H1 (cell line): ENCODE measurements at regions not wholly inside any gene's neighbourhood (a gene's known extent, or its start where the extent isn't known, plus 50 kb on each side); places are given as distances from the start of the nearest gene placed in this dataset.
A peak's percentile ranks its signal among the peaks of the same experiment; 100 is the strongest.

ENCODE experiments used
- CTCF ChIA-PET: fragments of 300-600 bp; sonication (Branson Sonifier 250); formaldehyde crosslinking; loops from one replicate; lab custom pipeline; 2021; ENCODE audit not compliant: partially characterized antibody; lab: Charles Lee
- POLR2A ChIA-PET: fragments of 300-600 bp; sonication (Branson Sonifier 250); formaldehyde crosslinking; loops from one replicate; lab custom pipeline; 2021; ENCODE audit warnings: inconsistent platforms; ENCODE audit not compliant: partially characterized antibody; lab: Charles Lee
- DNase-seq, 2 experiments: peaks; one replicate each; pipeline versions ENCODE4 v3.0.0 to v3.0.0-alpha.2; 2010 to 2022; ENCODE audit warnings: low spot score in 2 of 2, low read depth in 1 of 2, mixed read lengths in 1 of 2
- FAIRE-seq: peaks from 2 replicates; lab custom pipeline; 2011; peaks lifted over from hg19 to GRCh38; lab: Jason Lieb, UNC
- H2AFZ ChIP-seq: 2 replicates; pipeline ENCODE4 v1.8.1; 2012; ENCODE audit warnings: low read length, inconsistent platforms
- H2AK5ac ChIP-seq: 2 replicates; pipeline ENCODE4 v1.6.1; 2013; ENCODE audit warnings: low read depth, low read length
- H2BK120ac ChIP-seq: replicated peaks from 2 replicates; pipeline ENCODE3; 2013; ENCODE audit warnings: low read depth, low read length, inconsistent platforms
- H2BK12ac ChIP-seq: 2 replicates; pipeline ENCODE4 v1.6.1; 2013; ENCODE audit warnings: low read depth, low read length
- H2BK15ac ChIP-seq: 2 replicates; pipeline ENCODE4 v1.6.1; 2013; ENCODE audit warnings: low read length
- H2BK20ac ChIP-seq: 2 replicates; pipeline ENCODE4 v1.6.1; 2013; ENCODE audit warnings: low read length
- H2BK5ac ChIP-seq: 2 replicates; pipeline ENCODE4 v1.6.1; 2013; ENCODE audit warnings: low read depth, low read length
- H3K14ac ChIP-seq: 2 replicates; pipeline ENCODE4 v1.6.1; 2013; ENCODE audit warnings: inconsistent platforms; ENCODE audit not compliant: insufficient read length
- H3K18ac ChIP-seq: 2 replicates; pipeline ENCODE4 v1.6.1; 2013; ENCODE audit warnings: low read length; ENCODE audit errors: extremely low read depth
- H3K23ac ChIP-seq: 2 replicates; pipeline ENCODE4 v1.6.1; 2013; ENCODE audit warnings: inconsistent platforms; ENCODE audit not compliant: insufficient read length
- H3K23me2 ChIP-seq: 2 replicates; pipeline ENCODE4 v1.6.1; 2013; ENCODE audit warnings: low read depth, low read length
- H3K27ac ChIP-seq: 2 replicates; pipeline ENCODE4 v1.6.1; 2011; ENCODE audit warnings: low read depth, low read length, inconsistent platforms
- H3K27me3 ChIP-seq, 4 experiments: replicated peaks in 1 of 4; 1 replicate in 1 of 4; 2 replicates in 3 of 4; pipeline versions ENCODE4 v1.6.1 to v1.8.1; 2011 to 2013; ENCODE audit warnings: low read length in 3 of 4, mild to moderate bottlenecking in 3 of 4, inconsistent platforms in 2 of 4, mixed read lengths in 2 of 4, moderate library complexity in 1 of 4; ENCODE audit not compliant: control insufficient read depth in 3 of 4, insufficient read depth in 3 of 4; ENCODE audit errors: extremely low read depth in 1 of 4
- H3K36me3 ChIP-seq, 4 experiments: 2 replicates each; pipeline versions ENCODE4 v1.6.1 to v1.8.1; 2011 to 2013; ENCODE audit warnings: mild to moderate bottlenecking in 4 of 4, low read length in 3 of 4, moderate library complexity in 2 of 4, control low read depth in 1 of 4, inconsistent platforms in 1 of 4; ENCODE audit not compliant: insufficient read depth in 4 of 4, control insufficient read depth in 2 of 4
- H3K4ac ChIP-seq: replicated peaks from 2 replicates; pipeline ENCODE3; 2013; ENCODE audit warnings: low read length, low read depth, mixed read lengths, inconsistent platforms; ENCODE audit not compliant: insufficient read length
- H3K4me1 ChIP-seq, 4 experiments: replicated peaks in 1 of 4; 1 replicate in 1 of 4; 2 replicates in 3 of 4; pipeline versions ENCODE4 v1.6.1 to v1.8.1; 2011 to 2013; ENCODE audit warnings: low read length in 3 of 4, inconsistent platforms in 2 of 4, mixed read lengths in 1 of 4; ENCODE audit not compliant: insufficient read depth in 4 of 4, control insufficient read depth in 3 of 4
- H3K4me2 ChIP-seq, 2 experiments: 2 replicates each; pipeline versions ENCODE4 v1.6.1 to v1.8.1; 2011 to 2013; ENCODE audit warnings: low read depth in 2 of 2, low read length in 2 of 2, control low read depth in 1 of 2, inconsistent platforms in 1 of 2, mild to moderate bottlenecking in 1 of 2; ENCODE audit not compliant: insufficient read depth in 1 of 2
- H3K4me3 ChIP-seq, 4 experiments: fragments of 200-600, 300-600 bp in 1 of 4; sonication (generic), shearing (Covaris generic), sonication (Bioruptor Twin) in 1 of 4; 2 replicates each; pipeline versions ENCODE4 v1.5.1 to v1.8.1; 2011 to 2016; ENCODE audit warnings: low read length in 4 of 4, low read depth in 3 of 4, control low read depth in 2 of 4, inconsistent platforms in 2 of 4, mild to moderate bottlenecking in 2 of 4, mixed read lengths in 1 of 4, moderate library complexity in 1 of 4; ENCODE audit not compliant: insufficient read depth in 2 of 4; ENCODE audit errors: extremely low read depth in 1 of 4
- H3K56ac ChIP-seq: replicated peaks from 2 replicates; pipeline ENCODE3; 2013; ENCODE audit warnings: low read depth, mild to moderate bottlenecking, mixed read lengths, low read length, inconsistent platforms; ENCODE audit not compliant: insufficient read length
- H3K79me1 ChIP-seq: 2 replicates; pipeline ENCODE4 v1.6.1; 2013; ENCODE audit warnings: low read depth, low read length, control low read depth
- H3K79me2 ChIP-seq, 2 experiments: 2 replicates each; pipeline versions ENCODE4 v1.6.1 to v1.8.1; 2012 to 2013; ENCODE audit warnings: low read length in 2 of 2, mild to moderate bottlenecking in 2 of 2, inconsistent platforms in 1 of 2; ENCODE audit not compliant: insufficient read depth in 2 of 2, control insufficient read depth in 1 of 2
- H3K9ac ChIP-seq, 4 experiments: replicated peaks in 1 of 4; 1 replicate in 1 of 4; 2 replicates in 3 of 4; pipeline versions ENCODE4 v1.6.1 to v1.8.1; 2011 to 2013; ENCODE audit warnings: low read depth in 3 of 4, low read length in 3 of 4, control low read depth in 2 of 4, mild to moderate bottlenecking in 2 of 4, moderate library complexity in 2 of 4, inconsistent platforms in 1 of 4; ENCODE audit errors: extremely low read depth in 1 of 4
- H3K9me3 ChIP-seq, 2 experiments: 2 replicates each; pipeline versions ENCODE4 v1.6.1 to v1.8.1; 2012 to 2013; ENCODE audit warnings: mild to moderate bottlenecking in 2 of 2, moderate library complexity in 2 of 2, control low read depth in 1 of 2, inconsistent platforms in 1 of 2, low read depth in 1 of 2, low read length in 1 of 2, mixed read lengths in 1 of 2; ENCODE audit not compliant: insufficient read depth in 2 of 2
- H4K20me1 ChIP-seq, 2 experiments: replicated peaks in 1 of 2; 2 replicates each; pipeline versions ENCODE3 to v1.8.1; 2011 to 2013; ENCODE audit warnings: inconsistent platforms in 2 of 2, low read length in 2 of 2, mild to moderate bottlenecking in 1 of 2; ENCODE audit not compliant: insufficient read depth in 2 of 2, control insufficient read depth in 1 of 2
- H4K5ac ChIP-seq: 2 replicates; pipeline ENCODE4 v1.6.1; 2013; ENCODE audit warnings: low read length, low read depth, mixed read lengths, inconsistent platforms; ENCODE audit not compliant: insufficient read length
- H4K8ac ChIP-seq: 2 replicates; pipeline ENCODE4 v1.8.0; 2013; ENCODE audit warnings: mild to moderate bottlenecking, moderate library complexity, low read length, inconsistent platforms; ENCODE audit not compliant: insufficient read depth; ENCODE audit errors: extremely low read depth
- H4K91ac ChIP-seq: replicated peaks from 2 replicates; pipeline ENCODE3; 2013; ENCODE audit warnings: low read length, mixed read lengths, inconsistent platforms; ENCODE audit not compliant: insufficient read length
- BACH1 ChIP-seq: IDR thresholded peaks from 2 replicates; pipeline ENCODE4 v1.6.1; 2012; ENCODE audit warnings: low read length, improper control_type of control experiment
- BCL11A ChIP-seq, 2 experiments: IDR thresholded peaks; one replicate each; pipeline ENCODE4 v1.6.1; 2011; ENCODE audit warnings: low read depth in 2 of 2, low read length in 2 of 2, mild to moderate bottlenecking in 2 of 2
- CEBPB ChIP-seq: IDR thresholded peaks from 2 replicates; pipeline ENCODE4 v1.6.1; 2012; ENCODE audit warnings: low read depth, low read length
- CTBP2 ChIP-seq: IDR thresholded peaks from 2 replicates; pipeline ENCODE4 v1.7.0; 2011; ENCODE audit warnings: borderline replicate concordance, mild to moderate bottlenecking, moderate library complexity, mixed read lengths, low read length; ENCODE audit not compliant: insufficient read depth, insufficient read length
- GABPA ChIP-seq: IDR thresholded peaks from 2 replicates; pipeline ENCODE4 v1.6.1; 2011; ENCODE audit warnings: mild to moderate bottlenecking, low read length, moderate library complexity, borderline replicate concordance; ENCODE audit not compliant: insufficient read depth
- GTF2F1 ChIP-seq: IDR thresholded peaks from 2 replicates; pipeline ENCODE4 v1.6.1; 2012; ENCODE audit warnings: low read depth, low read length, improper control_type of control experiment, borderline replicate concordance
- HDAC2 ChIP-seq, 2 experiments: fragments of 300-600 bp in 1 of 2; sonication (generic) in 1 of 2; IDR thresholded peaks; 2 replicates each; pipeline ENCODE4 v1.6.1; 2011 to 2012; ENCODE audit warnings: low read depth in 2 of 2, low read length in 2 of 2, mild to moderate bottlenecking in 2 of 2, moderate library complexity in 2 of 2, borderline replicate concordance in 1 of 2, inconsistent platforms in 1 of 2
- KDM4A ChIP-seq: IDR thresholded peaks from one replicate; pipeline ENCODE4 v1.7.1; 2012; ENCODE audit warnings: low read depth, mild to moderate bottlenecking, moderate library complexity, low read length, inconsistent platforms; ENCODE audit not compliant: severe bottlenecking
- POLR2AphosphoS5 ChIP-seq: IDR thresholded peaks from 2 replicates; pipeline ENCODE4 v1.6.1; 2011; ENCODE audit warnings: low read depth, low read length
- RFX5 ChIP-seq: IDR thresholded peaks from 2 replicates; pipeline ENCODE4 v1.6.1; 2011; ENCODE audit warnings: low read depth, low read length, improper control_type of control experiment, borderline replicate concordance
- SRF ChIP-seq: IDR thresholded peaks from 2 replicates; pipeline ENCODE4 v1.6.1; 2011; ENCODE audit warnings: mild to moderate bottlenecking, low read depth, low read length, moderate library complexity
- TCF12 ChIP-seq: IDR thresholded peaks from 2 replicates; pipeline ENCODE4 v1.6.1; 2011; ENCODE audit warnings: low read depth, mild to moderate bottlenecking, low read length
- ZNF274 ChIP-seq: IDR thresholded peaks from 2 replicates; pipeline ENCODE4 v1.7.0; 2012; ENCODE audit warnings: low read length, borderline replicate concordance; ENCODE audit errors: extremely low read depth
- WGBS, 2 experiments: shearing (Covaris generic) in 1 of 2; methylation state at CpG; one replicate each; pipeline versions ENCODE4 v1.1.6 to v1.1.7; 2013 to 2015; ENCODE audit warnings: low lambda C conversion rate in 2 of 2, mixed read lengths in 2 of 2, inconsistent platforms in 1 of 2, low coverage in 1 of 2, missing lambda C conversion rate in 1 of 2; ENCODE audit not compliant: insufficient replicate concordance in 2 of 2, insufficient coverage in 1 of 2, insufficient read length in 1 of 2; ENCODE audit errors: extremely low coverage in 1 of 2, missing lambda C conversion rate in 1 of 2; 5-methylcytosine and 5-hydroxymethylcytosine counted together
- TF ChIP-seq, protein P1 (sequence below): IDR thresholded peaks from 2 replicates; pipeline ENCODE4 v1.6.1; 2012; ENCODE audit warnings: inconsistent platforms

DNA sequence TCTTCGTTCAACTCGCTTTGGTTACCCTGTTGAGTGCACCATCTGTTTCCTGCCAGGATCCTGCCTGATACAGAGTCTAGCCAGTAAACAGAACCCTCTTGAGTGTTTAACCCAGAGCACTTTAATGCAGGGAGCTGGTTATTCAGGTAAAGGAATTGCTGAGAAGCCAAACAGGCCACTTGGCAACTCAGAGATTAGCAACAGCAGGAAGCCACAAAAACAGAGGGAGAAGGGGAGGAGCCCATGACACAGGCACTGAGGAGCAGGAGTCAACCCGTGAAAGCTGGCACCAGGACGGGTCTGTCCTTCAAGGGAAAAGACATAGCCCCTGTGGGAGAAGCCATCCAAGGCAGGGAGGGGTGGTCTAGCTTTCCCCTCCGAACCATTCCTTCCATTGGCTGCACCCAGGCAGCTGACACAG lies 641.4 kb downstream of the ZNF674 start:
- H3K79me2 ChIP-seq, result no peaks in the 10 kb centered on the region
- no peaks in the 10 kb centered on the region for H3K79me1 ChIP-seq
- H3K9me3 ChIP-seq, result no peaks in the 10 kb centered on the region
- CTCF ChIA-PET, result interaction anchor here (1.3 kb wide), 1 partner anchor 26 kb away, joined by 4 read pairs; no protein-coding TSS in a partner anchor
- no peak overlapping the region; the same call in 1 of the 2 replicates for H2AK5ac ChIP-seq
- WGBS, 2 experiments, result 66% methylated on average over 5 of the region's 5 CpGs; no CpG with 5 or more reads in 1 of the 2 experiments
- H3K27me3 ChIP-seq, result no peaks in the 10 kb centered on the region
- H2BK120ac ChIP-seq, result no peak overlapping the region
- POLR2A ChIA-PET, result interaction anchor here (0.6 kb wide), 2 partner anchors 52 to 468 kb away, joined by 3 read pairs; no protein-coding TSS in a partner anchor
- no peak overlapping the region for H4K8ac ChIP-seq
- no peak overlapping the region for H2BK5ac ChIP-seq
- no peak overlapping the region; the same call in 1 of the 2 replicates for H2BK20ac ChIP-seq
- H4K91ac ChIP-seq, result no peak overlapping the region
- H4K5ac ChIP-seq, result no peak overlapping the region
- H3K36me3 ChIP-seq, result no peaks in the 10 kb centered on the region
- H3K9ac ChIP-seq, result no peak overlapping the region
- H3K18ac ChIP-seq, result no peak overlapping the region; the same call in 1 of the 2 replicates
- H2AFZ ChIP-seq, result peak overlapping the region; percentile 85
- H3K4me2 ChIP-seq, result peak overlapping the region in 1 of 2 experiments; percentile 7; a peak in 1 of 4 replicates
- DNase-seq (no peak), FAIRE-seq (peak; percentile 48)
- H3K23ac ChIP-seq, result no peak overlapping the region
- H3K27ac ChIP-seq, result no peak overlapping the region
- H3K14ac ChIP-seq, result no peak overlapping the region
- H3K4me3 ChIP-seq, result no peak overlapping the region
- peaks cover 0 to 8% (median 3%) of the 10 kb centered on the region in 4 experiments; a peak in 2 of 7 replicates for H3K4me1 ChIP-seq
- H3K23me2 ChIP-seq, result no peaks in the 10 kb centered on the region
- H3K4ac ChIP-seq, result no peak overlapping the region
- no peak overlapping the region for H2BK15ac ChIP-seq
- H4K20me1 ChIP-seq, result no peaks in the 10 kb centered on the region
- H2BK12ac ChIP-seq, result peak overlapping the region; percentile 71
- H3K56ac ChIP-seq, result no peak overlapping the region
- no peak for TF ChIP-seq CEBPB
- no peak for TF ChIP-seq SRF
- TF ChIP-seq GABPA, result no peak
- no peak for TF ChIP-seq POLR2AphosphoS5
- TF ChIP-seq TCF12, result no peak
- no peak for TF ChIP-seq BACH1
- TF ChIP-seq BCL11A (IDR thresholded peaks at IDR 0.05; ENCODE audit: low read depth in 2 of 2, low read length in 2 of 2), result no peak
- TF ChIP-seq HDAC2 (IDR thresholded peaks at IDR 0.05; ENCODE audit: borderline replicate concordance in 1 of 2, low read depth in 2 of 2, low read length in 2 of 2), result no peak
- no peak for TF ChIP-seq RFX5
- TF ChIP-seq KDM4A, result no peak
- TF ChIP-seq ZNF274, result no peak
- no peak for TF ChIP-seq GTF2F1
- TF ChIP-seq CTBP2, result no peak
- TF ChIP-seq, protein P1, sequence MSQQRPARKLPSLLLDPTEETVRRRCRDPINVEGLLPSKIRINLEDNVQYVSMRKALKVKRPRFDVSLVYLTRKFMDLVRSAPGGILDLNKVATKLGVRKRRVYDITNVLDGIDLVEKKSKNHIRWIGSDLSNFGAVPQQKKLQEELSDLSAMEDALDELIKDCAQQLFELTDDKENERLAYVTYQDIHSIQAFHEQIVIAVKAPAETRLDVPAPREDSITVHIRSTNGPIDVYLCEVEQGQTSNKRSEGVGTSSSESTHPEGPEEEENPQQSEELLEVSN, result no peak
